Chondrocyte (in vitro differentiated cells): ENCODE measurements at regions not wholly inside any gene's neighbourhood (a gene's known extent, or its start where the extent isn't known, plus 50 kb on each side); places are given as distances from the start of the nearest gene placed in this dataset.

Experiments
- DNase-seq: peaks from one replicate; pipeline ENCODE4 v3.0.0; 2021; ENCODE audit warnings: mixed read lengths, low spot score
- H3K27ac Mint-ChIP-seq: one replicate; pipeline ENCODE4 v1.8.0; 2021; ENCODE audit warnings: mild to moderate bottlenecking, moderate library complexity, mixed read lengths; ENCODE audit not compliant: unreplicated experiment
- H3K27me3 Mint-ChIP-seq: 2 replicates; pipeline ENCODE4 v1.8.0; 2021; ENCODE audit warnings: low read depth, mixed read lengths
- H3K36me3 Mint-ChIP-seq: 2 replicates; pipeline ENCODE4 v1.8.0; 2021; ENCODE audit warnings: low read depth, mixed read lengths
- H3K4me1 Mint-ChIP-seq: 2 replicates; pipeline ENCODE4 v1.8.0; 2021; ENCODE audit warnings: low read depth, mild to moderate bottlenecking, mixed read lengths
- H3K4me3 Mint-ChIP-seq: one replicate; pipeline ENCODE4 v1.8.0; 2021; ENCODE audit warnings: mild to moderate bottlenecking, moderate library complexity, mixed read lengths; ENCODE audit not compliant: unreplicated experiment
- H3K9me3 Mint-ChIP-seq: 2 replicates; pipeline ENCODE4 v1.8.0; 2021; ENCODE audit warnings: low read depth, mixed read lengths
- TF ChIP-seq, protein P1 (sequence below): fragments of 200-600 bp; sonication (generic); IDR thresholded peaks from 2 replicates; pipeline ENCODE4 v1.5.0; 2021; ENCODE audit warnings: antibody characterized with exemption, mild to moderate bottlenecking, moderate library complexity

DNA sequence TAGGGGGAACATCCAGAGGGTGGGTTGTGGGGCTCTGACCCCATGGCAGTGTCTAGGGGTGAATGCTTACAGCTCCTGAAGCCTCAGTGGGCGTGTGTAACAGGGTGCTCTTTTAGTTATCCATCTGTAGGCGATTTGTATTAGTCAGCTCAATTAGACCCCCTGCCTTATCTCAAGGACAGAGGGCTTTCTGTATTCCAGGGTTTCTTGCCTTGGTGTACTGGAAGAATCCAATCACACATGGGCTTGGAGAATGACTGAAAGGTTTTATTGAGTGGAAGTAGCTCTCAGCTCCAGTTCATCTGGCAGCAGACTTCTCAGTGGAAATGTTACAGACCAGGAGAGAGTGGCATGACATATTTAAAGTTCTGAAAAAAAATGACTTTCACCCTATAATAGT lies 334.0 kb upstream of the GCFC2 start:
- Mint-ChIP-seq H3K27ac (no peak overlapping the region), H3K36me3 (peaks cover 1% of the 10 kb centered on the region), H3K4me3 (no peak overlapping the region), H3K4me1 (no peaks in the 10 kb centered on the region), H3K27me3 (no peaks in the 10 kb centered on the region), H3K9me3 (peaks cover 15% of the 10 kb centered on the region)
- no peak for DNase-seq
- TF ChIP-seq, protein P1, sequence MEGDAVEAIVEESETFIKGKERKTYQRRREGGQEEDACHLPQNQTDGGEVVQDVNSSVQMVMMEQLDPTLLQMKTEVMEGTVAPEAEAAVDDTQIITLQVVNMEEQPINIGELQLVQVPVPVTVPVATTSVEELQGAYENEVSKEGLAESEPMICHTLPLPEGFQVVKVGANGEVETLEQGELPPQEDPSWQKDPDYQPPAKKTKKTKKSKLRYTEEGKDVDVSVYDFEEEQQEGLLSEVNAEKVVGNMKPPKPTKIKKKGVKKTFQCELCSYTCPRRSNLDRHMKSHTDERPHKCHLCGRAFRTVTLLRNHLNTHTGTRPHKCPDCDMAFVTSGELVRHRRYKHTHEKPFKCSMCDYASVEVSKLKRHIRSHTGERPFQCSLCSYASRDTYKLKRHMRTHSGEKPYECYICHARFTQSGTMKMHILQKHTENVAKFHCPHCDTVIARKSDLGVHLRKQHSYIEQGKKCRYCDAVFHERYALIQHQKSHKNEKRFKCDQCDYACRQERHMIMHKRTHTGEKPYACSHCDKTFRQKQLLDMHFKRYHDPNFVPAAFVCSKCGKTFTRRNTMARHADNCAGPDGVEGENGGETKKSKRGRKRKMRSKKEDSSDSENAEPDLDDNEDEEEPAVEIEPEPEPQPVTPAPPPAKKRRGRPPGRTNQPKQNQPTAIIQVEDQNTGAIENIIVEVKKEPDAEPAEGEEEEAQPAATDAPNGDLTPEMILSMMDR = no peak

- TF ChIP-seq, protein P1 = no peak
- H3K4me3 Mint-ChIP-seq = no peak overlapping the region
- H3K9me3 Mint-ChIP-seq = peaks cover 4% of the 10 kb centered on the region
- no peak overlapping the region for H3K27ac Mint-ChIP-seq
- H3K36me3 Mint-ChIP-seq = no peaks in the 10 kb centered on the region
- H3K27me3 Mint-ChIP-seq = peaks cover 6% of the 10 kb centered on the region
- DNase-seq = no peak
- no peaks in the 10 kb centered on the region for H3K4me1 Mint-ChIP-seq
These were observed 328.8 kb upstream of the GCFC2 start for GRCh38 chr2:76039505-76039904.

DNA sequence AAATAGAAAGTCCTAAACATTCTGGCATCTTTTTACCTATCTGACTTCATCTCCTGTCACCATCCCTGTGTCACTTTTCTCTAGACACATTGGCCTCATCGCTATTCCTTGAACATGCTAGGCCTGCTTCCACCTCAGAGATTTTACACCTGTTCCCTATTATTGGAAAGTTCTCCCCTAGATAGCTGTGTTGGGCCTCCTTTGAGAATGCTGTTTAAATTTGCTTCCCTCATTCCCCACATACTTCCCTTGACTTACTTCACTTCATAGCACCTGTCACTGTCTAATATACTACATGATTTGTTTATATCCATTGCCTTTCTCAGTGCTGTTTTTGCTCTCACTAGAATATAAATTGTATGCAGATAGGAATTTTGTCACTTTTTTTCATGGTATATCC lies 317.0 kb upstream of the GCFC2 start:
- TF ChIP-seq, protein P1 = no peak
- H3K27ac Mint-ChIP-seq = no peak overlapping the region

DNA sequence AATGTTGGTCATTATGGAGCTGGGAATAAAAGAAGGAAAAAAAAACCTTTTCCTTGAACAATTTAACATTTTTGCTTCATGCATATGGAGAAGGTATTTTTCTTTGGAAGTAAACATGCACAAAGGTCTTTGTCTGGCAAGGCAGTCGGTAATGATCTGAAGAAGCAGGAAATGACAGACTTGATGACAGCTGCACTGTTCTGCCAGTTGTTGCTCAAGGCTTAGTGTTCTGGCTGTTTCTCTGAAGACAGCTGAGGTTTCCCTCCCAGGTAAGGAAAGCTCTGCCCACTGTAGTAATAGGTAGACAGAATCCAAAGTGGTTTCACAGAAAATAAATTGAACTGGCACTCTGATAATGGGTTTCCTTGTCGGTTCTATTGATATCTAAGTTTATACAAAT lies 308.4 kb upstream of the GCFC2 start:
- no peak overlapping the region for H3K4me3 Mint-ChIP-seq
- peaks cover 4% of the 10 kb centered on the region for H3K27me3 Mint-ChIP-seq
- no peaks in the 10 kb centered on the region for H3K9me3 Mint-ChIP-seq
- H3K27ac Mint-ChIP-seq = no peak overlapping the region
- DNase-seq = no peak
- TF ChIP-seq, protein P1 = no peak
- H3K36me3 Mint-ChIP-seq = no peaks in the 10 kb centered on the region
- no peaks in the 10 kb centered on the region for H3K4me1 Mint-ChIP-seq

More for the DNA sequence above, 317.0 kb upstream of the GCFC2 start:
- H3K9me3 Mint-ChIP-seq = peaks cover 36% of the 10 kb centered on the region
- H3K36me3 Mint-ChIP-seq = no peaks in the 10 kb centered on the region
- H3K4me1 Mint-ChIP-seq = no peaks in the 10 kb centered on the region
- no peak for DNase-seq
- no peaks in the 10 kb centered on the region for H3K27me3 Mint-ChIP-seq
- H3K4me3 Mint-ChIP-seq = no peak overlapping the region

- Mint-ChIP-seq H3K36me3 (no peaks in the 10 kb centered on the region), H3K4me1 (no peaks in the 10 kb centered on the region), H3K27ac (no peak overlapping the region), H3K27me3 (peaks cover 5% of the 10 kb centered on the region), H3K4me3 (no peak overlapping the region), H3K9me3 (no peaks in the 10 kb centered on the region)
- TF ChIP-seq, protein P1 = no peak
- DNase-seq = no peak
These were observed 298.8 kb upstream of the GCFC2 start for GRCh38 chr2:76009484-76009883.
